Loucy (cell line): ENCODE measurements at regions not wholly inside any gene's neighbourhood (a gene's known extent, or its start where the extent isn't known, plus 50 kb on each side); places are given as distances from the start of the nearest gene placed in this dataset.

Experiments used
- EZH2phosphoT487 ChIP-seq: fragments of 200-600 bp; IDR thresholded peaks from 2 replicates; pipeline ENCODE4 v1.6.1; 2018; ENCODE audit warnings: antibody characterized with exemption, mild to moderate bottlenecking, moderate library complexity, borderline replicate concordance
- TF ChIP-seq, protein P1 (sequence below): fragments of 200-600 bp; sonication (generic); conservative IDR thresholded peaks from 2 replicates; pipeline ENCODE4 v1.5.1; 2014; ENCODE audit warnings: mild to moderate bottlenecking, antibody characterized with exemption, low read length

DNA sequence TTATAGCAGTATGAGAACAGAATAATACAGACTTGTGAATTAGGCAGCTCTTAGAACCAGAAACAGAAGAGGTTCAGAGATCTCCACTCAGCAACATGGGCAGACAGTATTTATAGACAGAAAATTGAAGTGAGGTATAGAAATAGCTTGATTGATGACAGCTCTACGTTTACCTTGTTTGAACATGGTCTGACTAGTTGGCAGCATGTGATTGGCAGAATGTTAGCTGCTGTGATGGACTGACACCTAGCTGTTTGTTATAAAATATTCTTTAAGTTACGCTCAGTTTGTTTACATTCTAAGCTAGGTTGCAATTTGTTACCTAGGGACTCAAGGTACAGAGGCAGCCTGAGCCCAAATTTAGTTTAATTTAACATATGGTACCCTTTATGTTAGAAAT lies 73.7 kb upstream of the TMEM229A start:
- no peak for TF ChIP-seq EZH2phosphoT487
- TF ChIP-seq, protein P1, sequence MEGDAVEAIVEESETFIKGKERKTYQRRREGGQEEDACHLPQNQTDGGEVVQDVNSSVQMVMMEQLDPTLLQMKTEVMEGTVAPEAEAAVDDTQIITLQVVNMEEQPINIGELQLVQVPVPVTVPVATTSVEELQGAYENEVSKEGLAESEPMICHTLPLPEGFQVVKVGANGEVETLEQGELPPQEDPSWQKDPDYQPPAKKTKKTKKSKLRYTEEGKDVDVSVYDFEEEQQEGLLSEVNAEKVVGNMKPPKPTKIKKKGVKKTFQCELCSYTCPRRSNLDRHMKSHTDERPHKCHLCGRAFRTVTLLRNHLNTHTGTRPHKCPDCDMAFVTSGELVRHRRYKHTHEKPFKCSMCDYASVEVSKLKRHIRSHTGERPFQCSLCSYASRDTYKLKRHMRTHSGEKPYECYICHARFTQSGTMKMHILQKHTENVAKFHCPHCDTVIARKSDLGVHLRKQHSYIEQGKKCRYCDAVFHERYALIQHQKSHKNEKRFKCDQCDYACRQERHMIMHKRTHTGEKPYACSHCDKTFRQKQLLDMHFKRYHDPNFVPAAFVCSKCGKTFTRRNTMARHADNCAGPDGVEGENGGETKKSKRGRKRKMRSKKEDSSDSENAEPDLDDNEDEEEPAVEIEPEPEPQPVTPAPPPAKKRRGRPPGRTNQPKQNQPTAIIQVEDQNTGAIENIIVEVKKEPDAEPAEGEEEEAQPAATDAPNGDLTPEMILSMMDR: no peak
